Anterior cingulate cortex (tissue), 58 donors: ENCODE measurements at regions not wholly inside any gene's neighbourhood (a gene's known extent, or its start where the extent isn't known, plus 50 kb on each side); places are given as distances from the start of the nearest gene placed in this dataset.
"Not testable (repeated sequence)": the region's sequence is repeated elsewhere in the genome, so short reads cannot be mapped to it uniquely, and the experiment has no call there.

Experiments used
- DNase-seq, 58 donors: peaks; one replicate each; lab custom pipeline; 2025; lab: John Stamatoyannopoulos, UW

DNA sequence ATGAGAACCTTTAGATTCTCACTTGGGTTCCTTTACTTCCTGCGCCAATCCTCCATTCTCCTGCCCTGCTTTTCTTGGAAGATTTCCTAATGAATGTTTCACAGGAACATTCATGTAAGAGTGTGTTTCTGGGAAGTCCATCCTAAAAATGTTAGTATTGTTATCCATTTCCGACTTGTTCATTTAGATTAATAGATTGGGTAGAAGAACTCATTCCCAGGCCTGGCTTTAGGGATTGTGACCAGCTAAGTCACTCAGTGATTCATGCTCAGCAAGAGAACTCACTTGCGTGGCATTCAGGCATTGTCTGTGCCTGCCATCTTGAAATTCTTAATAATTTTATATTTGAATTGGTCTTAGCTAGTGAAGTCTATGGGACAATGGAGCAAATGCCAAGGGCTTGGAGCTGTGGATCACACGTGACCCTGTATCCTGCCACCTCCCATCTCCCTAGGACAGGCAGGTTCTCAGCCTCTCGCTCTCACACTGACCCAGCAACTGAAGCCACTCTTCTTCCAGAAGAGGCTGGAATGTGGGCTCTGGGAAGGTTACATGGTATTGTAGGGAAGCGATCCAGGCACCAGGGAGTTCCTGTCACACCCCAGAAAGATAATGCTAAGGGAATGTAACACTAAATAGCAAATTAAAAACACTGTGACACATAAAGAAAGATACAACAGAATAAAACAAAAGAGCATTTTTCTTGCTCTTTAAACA is 562.1 kb downstream of the TMA16 start:
- peak in 2 of 58 donors; percentile 0 to 2 for DNase-seq

DNA sequence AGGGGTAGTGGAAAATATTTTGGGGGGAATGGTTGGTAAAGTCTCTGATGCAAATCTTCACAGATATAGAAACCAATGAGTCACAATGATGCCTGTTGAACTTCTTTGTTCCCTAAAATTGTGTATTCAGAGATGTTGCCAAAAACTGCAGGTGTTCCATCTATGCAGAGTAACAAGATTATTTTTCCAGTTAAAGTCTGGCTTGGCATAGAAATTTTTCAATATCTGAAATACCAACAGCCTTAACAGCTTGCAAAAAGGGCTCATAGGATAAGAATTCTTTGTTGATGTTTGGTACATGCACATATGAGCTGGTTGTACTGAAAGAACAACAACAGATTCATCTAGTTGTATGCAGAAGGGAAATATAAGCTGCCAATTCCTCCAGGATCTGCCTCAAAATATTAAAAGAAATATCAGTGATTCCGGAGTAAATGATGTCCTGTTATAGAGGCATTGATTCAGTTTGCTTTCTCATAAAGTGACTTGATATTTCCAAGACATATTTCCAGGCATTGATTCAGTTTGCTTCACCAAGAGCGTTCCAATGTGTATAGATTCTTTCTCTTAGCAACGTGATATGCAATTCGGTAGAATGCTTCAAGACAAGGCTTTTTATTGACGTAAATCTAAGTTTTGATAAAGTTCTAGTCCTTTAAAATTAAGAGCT is 564.4 kb downstream of the TMA16 start:
- no peak for DNase-seq

DNA sequence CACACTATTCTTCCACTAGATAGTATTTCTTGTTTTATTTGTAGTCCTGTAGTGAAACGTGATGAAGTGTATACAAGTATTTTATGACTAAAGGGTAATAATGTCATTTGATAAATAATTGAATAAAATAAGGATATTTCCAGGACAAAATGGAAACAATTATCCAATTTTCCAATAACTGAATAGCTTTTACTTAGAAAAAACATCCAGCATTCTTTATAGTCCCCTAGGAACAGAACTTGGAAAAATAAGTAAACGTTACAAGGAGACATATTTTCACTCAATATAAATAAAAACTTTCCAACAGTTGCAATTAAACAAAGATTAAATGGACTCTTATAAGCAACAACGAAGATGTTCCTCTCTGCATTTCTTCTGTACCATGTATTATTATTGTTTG is 566.0 kb downstream of the TMA16 start:
- DNase-seq = no peak

DNA sequence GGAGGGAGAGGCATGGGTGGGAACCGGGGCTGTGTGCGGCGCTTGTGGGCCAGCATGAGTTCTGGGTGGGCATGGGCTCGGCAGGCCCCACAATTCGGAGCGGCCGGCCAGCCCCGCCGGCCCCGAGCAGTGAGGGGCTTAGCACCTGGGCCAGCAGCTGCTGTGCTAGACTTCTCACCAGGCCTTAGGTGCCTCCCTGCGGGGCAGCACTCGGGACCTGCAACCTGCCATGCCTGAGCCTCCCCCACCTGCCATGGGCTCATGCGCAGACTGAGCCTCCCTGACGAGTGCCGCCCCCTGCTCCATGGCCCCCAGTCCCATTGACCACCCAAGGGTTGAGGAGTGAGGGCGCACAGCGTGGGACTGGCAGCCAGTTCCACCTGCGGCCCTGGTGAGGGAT is 573.9 kb downstream of the TMA16 start:
- DNase-seq = no peak

DNA sequence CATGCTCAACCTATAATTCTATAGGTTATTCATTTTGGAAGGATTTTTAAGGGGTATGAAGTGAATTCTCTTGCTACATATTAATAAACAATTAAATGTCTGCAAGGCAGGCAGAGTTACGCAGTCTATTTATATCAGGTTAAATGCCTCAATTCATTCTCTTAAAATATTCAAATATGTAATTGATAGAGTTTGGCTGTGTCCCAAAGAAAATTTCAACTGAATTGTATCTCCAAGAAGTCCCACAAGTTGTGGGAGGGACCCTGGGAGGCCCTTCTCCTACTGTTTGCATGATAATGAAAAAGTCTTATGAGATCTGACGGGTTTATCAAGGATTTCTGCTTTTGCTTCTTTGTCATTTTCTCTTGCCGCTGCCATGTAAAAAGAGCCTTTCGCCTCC is 576.1 kb downstream of the TMA16 start:
- DNase-seq = no peak

DNA sequence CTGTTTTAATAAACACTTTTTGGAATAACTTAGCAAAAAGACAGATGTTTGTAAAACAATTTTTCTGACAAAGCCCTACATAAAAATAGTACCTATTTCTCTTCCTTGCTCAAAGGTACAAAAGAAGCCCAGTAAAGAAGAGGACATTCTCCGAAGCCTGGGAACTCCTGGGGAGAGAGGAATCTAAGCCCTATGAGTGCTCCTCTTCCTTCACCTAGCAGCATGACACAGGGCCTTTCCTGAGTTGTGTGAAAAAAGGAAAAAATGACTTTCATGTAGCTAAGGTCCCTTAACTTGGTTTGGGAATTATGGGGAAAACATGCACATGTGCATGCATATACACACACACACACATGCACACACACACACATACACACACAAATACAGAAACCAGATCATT is 586.9 kb downstream of the TMA16 start:
- no peak for DNase-seq

DNA sequence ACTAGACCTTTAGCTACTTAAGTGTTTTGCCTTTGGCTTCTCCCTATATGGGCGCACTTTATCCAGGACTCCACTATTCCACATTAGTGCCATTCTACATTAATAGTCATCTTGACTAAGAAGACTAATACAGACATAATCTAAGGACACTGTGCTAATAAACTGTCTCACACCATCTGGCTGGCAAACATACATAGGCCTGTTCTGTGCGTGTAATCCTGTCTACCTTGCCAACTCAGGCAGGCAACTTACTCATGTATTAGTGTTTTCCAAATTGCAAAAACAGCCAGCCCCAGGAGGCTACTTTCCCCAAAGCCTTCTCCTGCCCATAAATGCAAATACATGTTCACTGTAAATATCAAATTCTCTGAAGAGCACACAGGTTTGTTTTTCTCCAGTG is 587.3 kb downstream of the TMA16 start:
- DNase-seq = no peak

DNA sequence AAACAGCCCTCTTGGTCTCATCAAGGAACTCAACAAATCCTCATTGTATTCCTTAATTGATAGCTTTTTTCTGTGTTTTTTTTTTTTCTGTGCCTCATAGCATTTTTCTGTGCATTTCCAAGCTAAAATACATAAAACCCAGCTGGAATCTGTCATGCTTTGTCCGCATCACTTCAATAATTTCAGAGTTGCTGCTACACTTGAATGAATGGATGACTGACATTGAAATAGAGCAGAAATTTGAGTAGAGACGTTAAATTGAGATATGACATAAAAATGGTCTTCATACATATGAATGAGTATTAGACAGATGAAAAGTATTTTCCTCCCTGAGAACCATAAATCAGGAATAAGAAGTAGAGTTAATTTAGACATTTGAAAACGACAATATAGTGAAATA is 593.2 kb downstream of the TMA16 start:
- DNase-seq = no peak

DNA sequence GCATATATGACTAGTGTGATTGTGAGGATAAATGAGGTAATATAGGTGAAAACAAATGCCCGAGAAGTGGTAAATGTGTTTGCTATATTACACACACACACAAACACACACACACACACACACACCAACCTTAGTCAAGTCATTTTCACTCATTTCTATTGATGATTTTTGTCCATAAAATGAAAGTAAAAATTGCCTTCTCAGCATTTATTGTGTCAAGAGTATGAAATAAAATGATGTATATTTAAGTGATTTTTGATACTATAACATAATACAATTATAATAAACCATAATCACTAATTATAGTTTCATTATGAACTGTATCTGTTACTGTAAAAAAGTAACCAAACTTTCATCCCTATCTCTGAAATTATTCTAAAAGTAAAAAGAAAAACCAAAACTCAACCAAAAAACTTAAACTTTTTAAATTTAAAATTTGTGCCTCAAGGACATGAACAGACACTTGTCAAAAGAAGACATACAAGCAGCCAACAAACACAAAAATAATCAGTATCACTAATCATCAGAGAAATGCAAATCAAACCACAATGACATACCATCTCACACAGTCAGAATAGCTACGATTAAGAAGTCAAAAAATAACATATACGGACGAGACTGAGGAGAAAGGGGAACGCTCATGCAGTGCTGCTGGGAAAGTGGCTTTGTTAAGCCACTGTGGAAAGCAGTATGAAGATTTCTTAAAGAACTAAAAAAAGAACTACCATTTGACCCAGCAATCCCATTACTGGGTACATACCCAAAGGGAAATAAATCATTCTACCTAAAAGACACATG is 601.0 kb downstream of the TMA16 start:
- no peak for DNase-seq

DNA sequence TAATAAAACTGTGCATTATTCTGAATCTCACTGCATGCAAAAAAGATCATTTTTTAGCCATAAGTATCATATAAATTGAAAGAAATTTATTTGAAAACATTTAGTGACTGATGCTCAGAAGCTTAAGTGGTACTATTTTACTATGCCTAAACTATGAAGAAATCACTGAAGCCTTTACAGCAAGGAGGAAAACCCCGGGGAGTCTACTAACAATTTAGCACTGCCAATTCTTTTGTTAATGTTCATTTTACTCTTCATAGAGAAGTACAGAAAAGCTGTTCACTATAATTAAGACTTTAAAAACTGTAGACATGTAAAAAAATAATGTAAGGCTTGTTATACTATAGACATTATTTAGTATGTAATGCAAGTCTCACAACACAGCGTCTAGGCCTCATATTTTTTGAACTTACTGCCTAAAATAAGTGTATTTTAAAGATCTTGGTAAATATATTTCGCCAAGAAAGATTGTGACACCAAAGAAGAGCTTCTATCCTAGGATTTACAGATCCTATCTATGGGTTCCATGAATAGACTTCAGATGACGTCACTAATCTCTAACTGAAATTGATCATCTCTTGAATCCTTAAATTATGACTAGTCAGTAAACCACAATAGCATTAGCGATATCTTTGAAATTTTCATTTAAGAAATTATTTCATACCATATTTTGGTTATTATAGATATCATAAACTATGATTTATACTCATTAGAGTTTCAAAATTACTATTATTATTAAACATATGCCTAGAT is 602.5 kb downstream of the TMA16 start:
- no peak for DNase-seq

DNA sequence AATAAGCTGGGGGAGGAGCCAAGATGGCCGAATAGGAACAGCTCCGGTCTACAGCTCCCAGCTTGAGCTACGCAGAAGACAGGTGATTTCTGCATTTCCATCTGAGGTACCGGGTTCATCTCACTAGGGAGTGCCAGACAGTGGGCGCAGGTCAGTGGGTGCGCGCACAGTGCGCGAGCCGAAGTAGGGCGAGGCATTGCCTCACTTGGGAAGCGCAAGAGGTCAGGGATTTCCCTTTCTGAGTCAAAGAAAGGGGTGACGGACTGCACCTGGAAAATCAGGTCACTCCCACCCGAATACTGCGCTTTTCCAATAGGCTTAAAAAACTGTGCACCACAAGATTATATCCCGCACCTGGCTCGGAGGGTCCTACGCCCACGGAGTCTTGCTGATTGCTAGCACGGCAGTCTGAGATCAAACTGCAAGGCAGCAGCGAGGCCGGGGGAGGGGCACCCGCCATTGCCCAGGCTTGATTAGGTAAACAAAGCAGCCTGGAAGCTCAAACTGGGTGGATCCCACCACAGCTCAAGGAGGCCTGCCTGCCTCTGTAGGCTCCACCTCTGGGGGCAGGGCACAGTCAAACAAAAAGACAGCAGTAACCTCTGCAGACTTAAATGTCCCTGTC is 606.4 kb downstream of the TMA16 start:
- DNase-seq = not testable (repeated sequence)

DNA sequence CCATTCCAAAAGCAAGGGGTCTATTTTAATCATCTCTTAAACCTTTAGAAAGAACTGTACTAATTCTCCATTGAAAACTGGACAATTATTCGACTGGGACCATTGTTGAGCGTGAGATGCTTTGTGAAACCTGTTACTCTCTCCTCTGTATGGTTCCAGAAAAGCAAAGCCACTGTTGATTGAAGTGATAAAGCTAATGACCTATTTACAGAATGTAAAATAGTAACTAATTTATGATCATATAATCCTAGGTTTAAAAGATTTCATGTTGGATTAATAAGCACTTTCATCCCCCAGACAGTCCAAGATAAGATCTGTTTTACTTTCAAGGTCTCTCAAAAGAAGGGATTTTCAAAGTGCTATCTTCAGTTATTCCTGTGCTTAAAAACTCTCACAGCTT is 614.5 kb downstream of the TMA16 start:
- no peak for DNase-seq

DNA sequence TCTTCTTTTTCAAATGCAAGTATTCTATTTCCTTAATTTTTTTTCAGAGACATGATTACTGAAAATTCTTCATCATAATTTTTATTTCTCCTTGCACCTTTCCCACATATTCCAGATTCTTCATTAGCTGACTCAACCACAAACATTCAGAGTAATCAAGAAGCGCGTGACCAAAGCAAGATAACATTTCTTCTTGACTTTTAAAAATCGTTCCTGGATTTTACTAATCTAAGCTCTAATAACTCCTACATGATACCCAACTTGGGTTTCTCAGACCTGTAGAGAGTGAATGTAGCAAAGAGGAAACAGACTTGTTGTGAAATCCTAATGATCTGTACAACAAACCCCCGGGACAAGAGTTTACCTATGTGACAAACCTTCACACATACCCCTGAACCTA is 615.0 kb downstream of the TMA16 start:
- no peak for DNase-seq

DNA sequence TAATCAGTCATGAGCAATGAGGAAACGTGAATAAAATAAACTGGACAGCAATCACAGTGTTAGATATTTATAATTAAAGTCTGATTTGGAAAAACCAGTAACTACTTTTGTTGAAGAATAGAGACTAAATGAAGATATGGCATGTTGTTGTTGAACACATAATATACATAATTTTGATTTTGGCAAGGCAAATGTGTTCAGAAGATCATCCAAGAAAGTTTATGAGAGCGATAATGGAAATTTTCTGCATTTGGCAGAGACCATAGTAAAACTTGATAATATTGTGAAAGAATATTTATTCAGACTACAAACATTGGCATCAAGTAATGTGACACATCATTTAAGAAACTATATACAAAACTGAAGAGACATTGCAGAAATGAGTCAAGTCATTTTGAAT is 620.7 kb downstream of the TMA16 start:
- DNase-seq = no peak

DNA sequence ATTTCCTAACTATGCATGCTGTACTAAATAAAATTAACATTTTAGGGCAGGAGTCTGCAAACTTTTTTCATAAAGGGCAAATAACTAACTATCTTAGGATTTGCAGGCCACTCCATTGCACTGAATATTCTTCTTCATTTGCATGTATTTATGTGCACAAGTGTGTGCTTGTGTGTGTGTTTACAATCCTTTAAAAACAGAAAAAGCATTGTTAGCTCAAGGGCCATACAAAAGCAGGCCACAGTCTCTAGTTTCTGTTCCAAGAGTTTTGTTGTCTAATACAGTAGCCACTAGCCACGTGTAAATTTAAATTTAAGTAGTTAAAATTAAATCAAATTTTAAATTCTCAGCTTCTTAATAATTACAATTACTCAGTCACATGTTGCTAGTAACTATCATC is 621.8 kb downstream of the TMA16 start:
- DNase-seq = peak in 9 of 58 donors; percentile 4 to 70 (median 15)

DNA sequence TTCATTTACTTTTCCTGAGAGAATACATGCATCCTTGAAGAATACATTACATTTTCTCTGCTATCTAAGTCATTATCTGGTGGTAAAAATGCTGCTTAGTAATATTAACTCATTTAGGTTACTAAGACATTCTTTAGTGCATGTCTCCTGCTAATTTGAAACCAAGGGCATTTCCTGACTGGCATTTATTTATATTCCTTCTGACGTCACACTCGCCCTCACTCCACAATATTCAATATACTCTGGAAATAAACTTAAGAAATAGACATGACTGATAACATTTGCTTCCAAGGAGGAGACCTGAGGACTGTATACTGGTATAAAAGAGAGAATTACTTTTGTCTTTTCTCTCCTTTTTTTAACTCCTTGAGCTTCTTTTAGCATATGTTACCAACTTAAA is 619.5 kb upstream of the SMIM31 start:
- no peak for DNase-seq

DNA sequence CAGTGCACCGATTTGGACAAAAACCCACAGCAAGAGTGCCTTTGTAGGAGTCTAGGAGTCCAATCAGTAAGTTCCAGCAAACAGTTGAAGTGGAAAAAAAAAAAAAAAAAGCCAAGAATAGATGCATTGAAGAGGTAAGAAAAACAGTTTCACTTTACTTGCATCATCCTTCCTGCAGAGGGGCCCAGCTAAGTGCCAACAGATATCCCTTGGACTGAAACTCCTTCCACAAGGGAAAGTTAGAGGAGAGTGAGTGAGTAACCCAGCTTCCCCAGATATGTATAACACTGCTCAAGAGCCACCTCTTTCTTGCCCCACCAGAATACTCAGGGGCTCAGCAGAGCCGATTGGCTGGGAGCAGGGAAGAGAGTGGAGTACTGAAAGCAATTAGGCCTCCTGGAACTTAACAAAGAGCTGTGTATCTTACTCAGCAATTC is 617.7 kb upstream of the SMIM31 start:
- no peak for DNase-seq

DNA sequence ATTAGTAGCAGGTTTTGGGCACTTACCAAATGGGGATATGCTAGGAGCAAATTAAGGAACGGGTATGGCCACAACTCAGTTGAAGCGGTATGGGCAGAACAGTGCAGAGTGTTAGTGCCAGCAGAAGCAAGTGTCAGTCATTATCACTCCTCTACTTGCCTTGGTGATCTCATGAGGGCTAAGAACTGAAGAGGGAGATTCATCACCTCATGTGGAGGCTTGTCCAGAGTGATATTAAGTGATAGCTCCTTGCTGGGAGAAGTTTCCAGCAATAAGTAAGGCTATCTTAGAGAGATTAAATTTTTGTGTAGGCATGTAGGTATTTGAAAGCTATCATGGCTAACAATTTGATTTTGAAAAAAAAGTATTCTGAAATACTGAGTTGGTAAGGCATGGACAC is 615.4 kb upstream of the SMIM31 start:
- no peak for DNase-seq

DNA sequence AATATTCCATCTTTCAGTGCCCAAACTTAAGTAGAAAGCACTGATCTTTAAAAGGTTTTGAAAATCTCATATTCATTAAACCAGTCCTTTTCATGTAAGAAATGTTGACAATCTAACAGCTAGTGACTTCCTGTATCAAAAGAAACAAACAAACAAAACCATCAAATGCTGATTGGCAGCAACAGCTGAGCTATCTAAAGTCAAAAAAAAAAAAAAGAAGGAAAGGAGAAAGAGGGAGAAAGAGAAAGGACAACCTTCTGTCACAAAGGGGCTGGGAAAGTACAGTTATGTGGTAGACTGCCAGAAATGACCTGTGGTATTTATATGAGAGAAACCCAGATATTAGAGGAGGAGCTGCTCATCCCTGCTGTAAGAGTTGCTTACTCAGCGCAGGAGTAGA is 614.6 kb upstream of the SMIM31 start:
- DNase-seq = no peak

DNA sequence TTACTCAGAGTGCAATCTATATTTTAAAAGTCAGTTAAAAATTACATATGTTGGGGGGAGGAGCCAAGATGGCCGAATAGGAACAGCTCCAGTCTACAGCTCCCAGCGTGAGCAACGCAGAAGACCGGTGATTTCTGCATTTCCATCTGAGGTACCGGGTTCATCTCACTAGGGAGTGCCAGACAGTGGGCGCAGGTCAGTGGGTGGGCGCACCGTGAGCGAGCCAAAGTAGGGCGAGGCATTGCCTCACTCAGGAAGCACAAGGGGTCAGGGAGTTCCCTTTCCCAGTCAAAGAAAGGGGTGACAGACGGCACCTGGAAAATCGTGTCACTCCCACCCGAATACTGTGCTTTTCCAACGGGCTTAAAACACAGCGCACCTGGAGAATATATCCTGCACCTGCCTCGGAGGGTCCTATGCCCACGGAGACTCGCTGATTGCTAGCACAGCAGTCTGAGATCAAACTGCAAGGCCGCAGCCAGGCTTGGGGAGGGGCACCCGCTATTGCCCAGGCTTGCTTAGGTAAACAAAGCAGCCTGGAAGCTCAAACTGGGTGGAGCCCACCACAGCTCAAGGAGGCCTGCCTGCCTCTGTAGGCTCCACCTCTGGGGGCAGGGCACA is 612.1 kb upstream of the SMIM31 start:
- DNase-seq = not testable (repeated sequence)
